ENCODE measurements at regions not wholly inside any gene's neighbourhood (a gene's known extent, or its start where the extent isn't known, plus 50 kb on each side); places are given as distances from the start of the nearest gene placed in this dataset.

DNA sequence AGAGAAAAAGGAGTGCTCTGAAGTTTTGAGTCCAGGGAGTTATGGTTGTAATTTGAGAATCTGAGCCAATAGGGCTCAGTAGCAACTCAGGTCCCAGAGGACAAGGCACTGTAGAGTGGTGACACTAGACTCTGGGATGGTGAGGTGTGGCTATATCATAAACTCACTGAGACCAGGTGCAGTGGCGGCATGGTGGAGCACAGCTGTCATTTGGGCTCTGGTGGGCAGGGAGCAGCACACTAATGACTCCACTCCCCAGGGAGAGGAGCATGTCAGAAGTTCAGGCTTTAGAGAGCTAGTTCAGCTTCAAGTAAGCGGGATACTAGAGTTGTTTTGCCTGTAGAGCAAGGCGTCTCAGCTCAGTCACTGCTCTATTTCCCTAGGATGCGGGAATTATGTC lies 165.4 kb upstream of the USP38 start:
- H3K4me1 ChIP-seq (ENCODE audit: control insufficient read depth in 1 of 2, extremely low read depth in 1 of 2, insufficient read depth in 2 of 2, low read length in 2 of 2): no peaks in the 10 kb centered on the region
- H3K27ac Mint-ChIP-seq: no peak overlapping the region
- peaks cover 6 to 8% of the 10 kb centered on the region in 2 donors for H3K27me3 Mint-ChIP-seq
- ATAC-seq (replicated peaks in 1 of 4): no peak
- ChIA-PET POLR2A (no interaction called here), CTCF (no interaction called here)
- 87% methylated on average over 3 of the region's 4 CpGs for WGBS (ENCODE audit: insufficient coverage)
- H3K4me3 Mint-ChIP-seq: no peak overlapping the region
- no peaks in the 10 kb centered on the region for H3K36me3 Mint-ChIP-seq
- H3K4me3 ChIP-seq (ENCODE audit: control insufficient read depth in 1 of 2, extremely low read depth in 1 of 2, low read length in 1 of 2): no peak overlapping the region
- no peaks in the 10 kb centered on the region for H3K36me3 ChIP-seq (ENCODE audit: control insufficient read depth in 2 of 2, extremely low read depth in 1 of 2, insufficient read depth in 1 of 2, low read length in 1 of 2)
- peaks cover 0 to 7% (median 5%) of the 10 kb centered on the region in 3 donors for H3K9me3 Mint-ChIP-seq
- no peak overlapping the region for H3K27ac ChIP-seq (ENCODE audit: low read length)
- H3K9me3 ChIP-seq: no peaks in the 10 kb centered on the region
- DNase-seq: no peak
- H3K4me1 Mint-ChIP-seq: no peaks in the 10 kb centered on the region
- H3K27me3 ChIP-seq (replicated peaks in 1 of 2; ENCODE audit: control insufficient read depth in 2 of 2, extremely low read depth in 1 of 2, insufficient read depth in 2 of 2, low read length in 1 of 2): peaks cover 0 to 6% of the 10 kb centered on the region in 2 experiments

DNA sequence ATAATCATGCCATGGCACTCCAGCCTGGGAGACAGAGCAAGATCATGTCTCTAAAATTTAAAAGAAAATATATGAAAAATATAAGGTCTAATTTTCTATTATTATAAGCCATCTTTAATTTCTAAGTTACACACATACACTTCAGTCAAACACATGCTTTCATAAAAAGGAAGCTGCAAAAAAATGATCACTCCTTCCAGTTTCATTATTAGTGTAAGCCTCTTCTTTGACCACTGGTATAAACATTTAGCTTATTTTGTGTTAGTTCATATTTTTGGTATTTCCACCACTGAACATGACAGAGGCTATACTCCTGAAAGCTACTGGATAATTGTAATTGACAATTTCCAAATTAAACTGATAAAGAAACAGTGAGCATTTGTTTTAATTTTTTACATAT lies 163.3 kb upstream of the USP38 start:
- Histone ChIP-seq H3K27me3 (replicated peaks in 1 of 2; ENCODE audit: control insufficient read depth in 2 of 2, extremely low read depth in 1 of 2, insufficient read depth in 2 of 2, low read length in 1 of 2) (peaks cover 0 to 15% of the 10 kb centered on the region in 2 experiments), H3K9me3 (no peaks in the 10 kb centered on the region), H3K4me1 (ENCODE audit: control insufficient read depth in 1 of 2, extremely low read depth in 1 of 2, insufficient read depth in 2 of 2, low read length in 2 of 2) (no peaks in the 10 kb centered on the region), H3K4me3 (ENCODE audit: control insufficient read depth in 1 of 2, extremely low read depth in 1 of 2, low read length in 1 of 2) (no peak overlapping the region), H3K36me3 (ENCODE audit: control insufficient read depth in 2 of 2, extremely low read depth in 1 of 2, insufficient read depth in 1 of 2, low read length in 1 of 2) (no peaks in the 10 kb centered on the region), H3K27ac (ENCODE audit: low read length) (no peak overlapping the region)
- DNase-seq (no peak), ATAC-seq (replicated peaks in 1 of 4) (no peak)
- H3K4me3 Mint-ChIP-seq: no peak overlapping the region
- ChIA-PET CTCF (interaction anchor here in 1 of 2 donors (0.6 kb wide), 1 partner anchor 145 kb away, joined by 4 read pairs; no protein-coding TSS in a partner anchor), POLR2A (no interaction called here)
- no peaks in the 10 kb centered on the region for H3K9me3 Mint-ChIP-seq
- H3K27ac Mint-ChIP-seq: no peak overlapping the region
- no peaks in the 10 kb centered on the region for H3K36me3 Mint-ChIP-seq
- peaks cover 9 to 12% of the 10 kb centered on the region in 2 donors for H3K27me3 Mint-ChIP-seq
- no peaks in the 10 kb centered on the region for H3K4me1 Mint-ChIP-seq

DNA sequence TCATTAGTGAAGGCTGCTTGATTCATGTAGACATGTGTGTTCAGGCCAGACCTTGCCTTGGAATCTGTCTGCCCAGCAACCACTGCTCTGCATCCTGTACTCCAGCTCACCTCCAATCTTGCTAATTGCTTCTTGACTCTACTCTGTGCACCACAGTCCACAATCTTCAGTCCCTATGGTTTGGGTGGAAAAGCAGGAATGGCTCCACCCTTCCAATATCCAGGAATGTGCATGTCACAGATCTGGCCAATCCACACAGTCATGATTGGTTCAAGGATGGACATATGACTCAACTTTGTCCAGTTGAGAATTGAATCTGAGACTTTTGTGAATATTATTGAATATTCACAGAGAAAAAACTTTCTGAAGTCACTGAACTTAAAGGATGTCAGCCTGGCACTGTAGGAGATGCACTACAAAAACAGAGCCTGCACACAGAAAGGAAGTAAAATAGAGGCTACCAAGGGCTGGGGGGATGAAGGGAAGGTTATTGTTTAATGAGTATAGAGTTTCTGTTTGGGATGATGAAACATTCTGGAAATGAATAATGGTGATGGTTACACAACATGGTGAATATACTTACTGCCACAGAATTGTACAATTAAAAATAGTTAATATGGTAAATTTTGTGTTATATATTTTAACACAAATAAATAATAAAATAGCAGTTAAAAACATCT lies 161.3 kb upstream of the USP38 start:
- Histone ChIP-seq H3K4me1 (ENCODE audit: control insufficient read depth in 1 of 2, extremely low read depth in 1 of 2, insufficient read depth in 2 of 2, low read length in 2 of 2) (no peaks in the 10 kb centered on the region), H3K36me3 (ENCODE audit: control insufficient read depth in 2 of 2, extremely low read depth in 1 of 2, insufficient read depth in 1 of 2, low read length in 1 of 2) (no peaks in the 10 kb centered on the region), H3K9me3 (no peaks in the 10 kb centered on the region), H3K4me3 (ENCODE audit: control insufficient read depth in 1 of 2, extremely low read depth in 1 of 2, low read length in 1 of 2) (no peak overlapping the region), H3K27ac (ENCODE audit: low read length) (no peak overlapping the region), H3K27me3 (replicated peaks in 1 of 2; ENCODE audit: control insufficient read depth in 2 of 2, extremely low read depth in 1 of 2, insufficient read depth in 2 of 2, low read length in 1 of 2) (peaks cover 0 to 19% of the 10 kb centered on the region in 2 experiments)
- peaks cover 9 to 15% of the 10 kb centered on the region in 2 donors for H3K27me3 Mint-ChIP-seq
- no peak overlapping the region for H3K27ac Mint-ChIP-seq
- CTCF ChIA-PET: no interaction called here
- POLR2A ChIA-PET: no interaction called here
- no peak overlapping the region for H3K4me3 Mint-ChIP-seq
- DNase-seq (no peak), ATAC-seq (replicated peaks in 1 of 4) (no peak)
- H3K4me1 Mint-ChIP-seq: no peaks in the 10 kb centered on the region
- H3K9me3 Mint-ChIP-seq: peaks cover 0 to 4% (median 0%) of the 10 kb centered on the region in 3 donors
- no peaks in the 10 kb centered on the region for H3K36me3 Mint-ChIP-seq

- H3K36me3 ChIP-seq (ENCODE audit: control insufficient read depth in 2 of 2, extremely low read depth in 1 of 2, insufficient read depth in 1 of 2, low read length in 1 of 2): no peaks in the 10 kb centered on the region
- H3K27me3 Mint-ChIP-seq: peaks cover 12 to 13% of the 10 kb centered on the region in 2 donors
- 70% methylated on average over 2 of the region's 3 CpGs for WGBS (ENCODE audit: insufficient coverage)
- POLR2A ChIA-PET: no interaction called here
- no peak overlapping the region for H3K27ac Mint-ChIP-seq
- H3K27ac ChIP-seq (ENCODE audit: low read length): no peak overlapping the region
- H3K36me3 Mint-ChIP-seq: no peaks in the 10 kb centered on the region
- H3K27me3 ChIP-seq (replicated peaks in 1 of 2; ENCODE audit: control insufficient read depth in 2 of 2, extremely low read depth in 1 of 2, insufficient read depth in 2 of 2, low read length in 1 of 2): peaks cover 0 to 15% of the 10 kb centered on the region in 2 experiments
- H3K9me3 ChIP-seq: no peaks in the 10 kb centered on the region
- H3K9me3 Mint-ChIP-seq: peaks cover 8 to 16% (median 9%) of the 10 kb centered on the region in 3 donors
- no peak overlapping the region for H3K4me3 Mint-ChIP-seq
- no peak overlapping the region for H3K4me3 ChIP-seq (ENCODE audit: control insufficient read depth in 1 of 2, extremely low read depth in 1 of 2, low read length in 1 of 2)
- no peak for ATAC-seq (replicated peaks in 1 of 4)
- CTCF ChIA-PET: no interaction called here
- H3K4me1 Mint-ChIP-seq: no peaks in the 10 kb centered on the region
- H3K4me1 ChIP-seq (ENCODE audit: control insufficient read depth in 1 of 2, extremely low read depth in 1 of 2, insufficient read depth in 2 of 2, low read length in 2 of 2): no peaks in the 10 kb centered on the region
- DNase-seq: peak in 1 of 35 experiments; percentile 8
Observed at GRCh38 chr4:143025081-143025704, 159.5 kb upstream of the USP38 start.

GRCh38 chr4:143026459-143027170 lies 158.1 kb upstream of the USP38 start:
- Histone ChIP-seq H3K36me3 (ENCODE audit: control insufficient read depth in 2 of 2, extremely low read depth in 1 of 2, insufficient read depth in 1 of 2, low read length in 1 of 2) (no peaks in the 10 kb centered on the region), H3K27me3 (replicated peaks in 1 of 2; ENCODE audit: control insufficient read depth in 2 of 2, extremely low read depth in 1 of 2, insufficient read depth in 2 of 2, low read length in 1 of 2) (peaks cover 0 to 13% of the 10 kb centered on the region in 2 experiments), H3K27ac (ENCODE audit: low read length) (no peak overlapping the region), H3K4me3 (ENCODE audit: control insufficient read depth in 1 of 2, extremely low read depth in 1 of 2, low read length in 1 of 2) (no peak overlapping the region), H3K4me1 (ENCODE audit: control insufficient read depth in 1 of 2, extremely low read depth in 1 of 2, insufficient read depth in 2 of 2, low read length in 2 of 2) (no peaks in the 10 kb centered on the region), H3K9me3 (no peaks in the 10 kb centered on the region)
- H3K27me3 Mint-ChIP-seq: peaks cover 12 to 13% of the 10 kb centered on the region in 2 donors
- ATAC-seq (replicated peaks in 1 of 4) (no peak), DNase-seq (no peak)
- H3K36me3 Mint-ChIP-seq: no peaks in the 10 kb centered on the region
- POLR2A ChIA-PET: interaction anchor here in 1 of 2 donors (0.7 kb wide), 1 partner anchor 22 kb away, joined by 4 read pairs; no protein-coding TSS in a partner anchor
- H3K9me3 Mint-ChIP-seq: peaks cover 9 to 20% (median 11%) of the 10 kb centered on the region in 3 donors
- H3K4me1 Mint-ChIP-seq: no peaks in the 10 kb centered on the region
- no peak overlapping the region for H3K4me3 Mint-ChIP-seq
- WGBS (ENCODE audit: insufficient coverage): no CpG with 5 or more reads among the region's 1 CpG
- CTCF ChIA-PET: no interaction called here
- H3K27ac Mint-ChIP-seq: no peak overlapping the region

DNA sequence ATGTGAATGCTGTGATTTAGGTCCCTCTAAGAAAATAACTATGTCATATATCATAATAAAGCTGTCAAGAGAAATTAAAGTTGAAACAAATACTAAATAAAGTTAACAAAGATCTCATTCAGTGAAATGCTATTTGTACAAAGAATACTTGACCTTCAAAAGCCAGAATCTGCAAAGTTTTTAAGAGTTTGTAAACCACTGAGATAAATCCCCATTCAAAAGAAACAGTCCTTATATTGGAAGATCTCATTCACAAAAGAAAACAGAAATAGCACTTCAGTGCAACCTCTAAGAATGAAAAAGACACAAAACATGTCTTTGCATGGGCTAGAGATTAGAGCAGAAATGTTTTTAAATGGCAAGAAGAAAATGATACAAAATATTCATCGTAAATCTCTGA lies 149.1 kb upstream of the USP38 start:
- no peak for DNase-seq
- Histone ChIP-seq H3K27ac (ENCODE audit: low read length) (no peak overlapping the region), H3K9me3 (no peaks in the 10 kb centered on the region), H3K4me1 (ENCODE audit: control insufficient read depth in 1 of 2, extremely low read depth in 1 of 2, insufficient read depth in 2 of 2, low read length in 2 of 2) (no peaks in the 10 kb centered on the region), H3K36me3 (ENCODE audit: control insufficient read depth in 2 of 2, extremely low read depth in 1 of 2, insufficient read depth in 1 of 2, low read length in 1 of 2) (no peaks in the 10 kb centered on the region), H3K4me3 (ENCODE audit: control insufficient read depth in 1 of 2, extremely low read depth in 1 of 2, low read length in 1 of 2) (no peak overlapping the region), H3K27me3 (replicated peaks in 1 of 2; ENCODE audit: control insufficient read depth in 2 of 2, extremely low read depth in 1 of 2, insufficient read depth in 2 of 2, low read length in 1 of 2) (no peaks in the 10 kb centered on the region)
- POLR2A ChIA-PET: no interaction called here
- ATAC-seq (replicated peaks in 1 of 4): no peak
- Mint-ChIP-seq H3K36me3 (no peaks in the 10 kb centered on the region), H3K9me3 (peaks cover 0 to 5% (median 3%) of the 10 kb centered on the region in 3 donors), H3K4me3 (no peak overlapping the region), H3K27ac (no peak overlapping the region), H3K27me3 (peaks cover 2 to 8% of the 10 kb centered on the region in 2 donors), H3K4me1 (no peaks in the 10 kb centered on the region)
- WGBS (ENCODE audit: insufficient coverage): no CpG with 5 or more reads among the region's 1 CpG
- CTCF ChIA-PET: no interaction called here
